ENCODE measurements at regions not wholly inside any gene's neighbourhood (a gene's known extent, or its start where the extent isn't known, plus 50 kb on each side); places are given as distances from the start of the nearest gene placed in this dataset.

GRCh38 chr12:18926188-18926587 is 188.3 kb downstream of the CAPZA3 start:
- no peak overlapping the region for H3K4me3 ChIP-seq (replicated peaks; ENCODE audit: low read depth, low read length)
- no peak for TF ChIP-seq CTCF (IDR thresholded peaks at IDR 0.05; ENCODE audit: low read depth, low read length, missing control alignments)
- DNase-seq (ENCODE audit: extremely low read depth, low read depth), result no peak

- DNase-seq (ENCODE audit: extremely low read depth, low read depth), result no peak
- TF ChIP-seq CTCF (IDR thresholded peaks at IDR 0.05; ENCODE audit: low read depth, low read length, missing control alignments), result no peak
- no peak overlapping the region for H3K4me3 ChIP-seq (replicated peaks; ENCODE audit: low read depth, low read length)
Observed at GRCh38 chr12:18932211-18932610, 194.3 kb downstream of the CAPZA3 start.

- no peak for TF ChIP-seq CTCF (IDR thresholded peaks at IDR 0.05; ENCODE audit: low read depth, low read length, missing control alignments)
- DNase-seq (ENCODE audit: extremely low read depth, low read depth), result no peak
- H3K4me3 ChIP-seq (replicated peaks; ENCODE audit: low read depth, low read length), result no peak overlapping the region
Observed at GRCh38 chr12:18932715-18933114, 194.8 kb downstream of the CAPZA3 start.

- H3K4me3 ChIP-seq (replicated peaks; ENCODE audit: low read depth, low read length), result no peak overlapping the region
- no peak for TF ChIP-seq CTCF (IDR thresholded peaks at IDR 0.05; ENCODE audit: low read depth, low read length, missing control alignments)
- DNase-seq (ENCODE audit: extremely low read depth, low read depth), result no peak
Observed at GRCh38 chr12:18935371-18935965, 194.1 kb upstream of the PLEKHA5 start.

- DNase-seq (ENCODE audit: extremely low read depth, low read depth), result no peak
- no peak for TF ChIP-seq CTCF (IDR thresholded peaks at IDR 0.05; ENCODE audit: low read depth, low read length, missing control alignments)
- H3K4me3 ChIP-seq (replicated peaks; ENCODE audit: low read depth, low read length), result no peak overlapping the region
Observed at GRCh38 chr12:18939051-18939450, 190.5 kb upstream of the PLEKHA5 start.

GRCh38 chr12:18942669-18943068 is 186.9 kb upstream of the PLEKHA5 start:
- DNase-seq (ENCODE audit: extremely low read depth, low read depth), result no peak
- no peak overlapping the region for H3K4me3 ChIP-seq (replicated peaks; ENCODE audit: low read depth, low read length)
- no peak for TF ChIP-seq CTCF (IDR thresholded peaks at IDR 0.05; ENCODE audit: low read depth, low read length, missing control alignments)

- TF ChIP-seq CTCF (IDR thresholded peaks at IDR 0.05; ENCODE audit: low read depth, low read length, missing control alignments), result no peak
- no peak for DNase-seq (ENCODE audit: extremely low read depth, low read depth)
- no peak overlapping the region for H3K4me3 ChIP-seq (replicated peaks; ENCODE audit: low read depth, low read length)
Observed at GRCh38 chr12:18943200-18943599, 186.3 kb upstream of the PLEKHA5 start.

All from HFF-Myc (cell line).